NCI-H2227 treated with DMSO at 0.1 percent for 48 hours (cell line): ENCODE measurements at regions not wholly inside any gene's neighbourhood (a gene's known extent, or its start where the extent isn't known, plus 50 kb on each side); places are given as distances from the start of the nearest gene placed in this dataset.

ENCODE experiments used
- DNase-seq: peaks from one replicate; lab custom pipeline; 2025; lab: John Stamatoyannopoulos, UW

- no peak for DNase-seq
Measured at GRCh38 chr2:121075006-121075551, 209.9 kb downstream of the TFCP2L1 start.

GRCh38 chr2:121075641-121076497 is 209.1 kb downstream of the TFCP2L1 start:
- no peak for DNase-seq

GRCh38 chr2:121076498-121076820 is 208.5 kb downstream of the TFCP2L1 start:
- no peak for DNase-seq

GRCh38 chr2:121076885-121077549 is 208.0 kb downstream of the TFCP2L1 start:
- no peak for DNase-seq

- no peak for DNase-seq
Measured at GRCh38 chr2:121078899-121079298, 206.1 kb downstream of the TFCP2L1 start.

- DNase-seq: peak; percentile 70
Measured at GRCh38 chr2:121080013-121080772, 204.8 kb downstream of the TFCP2L1 start.

GRCh38 chr2:121081701-121082100 is 203.3 kb downstream of the TFCP2L1 start:
- DNase-seq: no peak

GRCh38 chr2:121082191-121082590 is 202.8 kb downstream of the TFCP2L1 start:
- no peak for DNase-seq

- DNase-seq: no peak
Measured at GRCh38 chr2:121084130-121084680, 200.8 kb downstream of the TFCP2L1 start.

- no peak for DNase-seq
Measured at GRCh38 chr2:121085801-121086200, 199.2 kb downstream of the TFCP2L1 start.

GRCh38 chr2:121086450-121086849 is 198.6 kb downstream of the TFCP2L1 start:
- no peak for DNase-seq

- no peak for DNase-seq
Measured at GRCh38 chr2:121087117-121087516, 197.9 kb downstream of the TFCP2L1 start.

- no peak for DNase-seq
Measured at GRCh38 chr2:121088251-121089165, 196.5 kb downstream of the TFCP2L1 start.

- DNase-seq: no peak
Measured at GRCh38 chr2:121089166-121089510, 195.9 kb downstream of the TFCP2L1 start.

GRCh38 chr2:121090088-121090715 is 194.8 kb downstream of the TFCP2L1 start:
- DNase-seq: no peak

GRCh38 chr2:121092095-121092494 is 192.9 kb downstream of the TFCP2L1 start:
- DNase-seq: no peak

- no peak for DNase-seq
Measured at GRCh38 chr2:121093692-121094091, 191.3 kb downstream of the TFCP2L1 start.

GRCh38 chr2:121094101-121094500 is 190.9 kb downstream of the TFCP2L1 start:
- no peak for DNase-seq

GRCh38 chr2:121094845-121095244 is 190.2 kb downstream of the TFCP2L1 start:
- no peak for DNase-seq

- peak; percentile 21 for DNase-seq
Measured at GRCh38 chr2:121095257-121096080, 189.5 kb downstream of the TFCP2L1 start.
